ENCODE measurements at regions not wholly inside any gene's neighbourhood (a gene's known extent, or its start where the extent isn't known, plus 50 kb on each side); places are given as distances from the start of the nearest gene placed in this dataset.

DNA sequence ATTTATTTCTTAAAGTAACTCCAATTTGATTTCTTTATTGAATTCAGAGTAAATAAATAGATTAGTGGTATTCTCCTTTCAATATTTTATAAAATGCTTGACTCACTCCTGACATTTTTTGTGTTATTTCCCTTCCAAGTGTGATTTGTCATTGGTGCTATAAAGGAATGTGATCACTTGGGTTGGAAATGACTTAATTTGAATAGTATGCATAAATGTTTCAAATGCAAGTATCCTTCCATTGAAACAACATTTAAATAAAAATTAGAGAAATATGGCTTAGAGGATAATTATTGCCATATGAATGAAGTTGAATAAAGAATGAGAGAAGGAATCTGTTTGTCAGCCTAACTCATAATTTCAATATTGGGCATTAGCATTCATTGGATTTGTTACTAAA lies 182.7 kb downstream of the PABPC4L start:
- CTCF ChIA-PET, result no interaction called here
- no peaks in the 10 kb centered on the region for H3K27me3 ChIP-seq (ENCODE audit: insufficient read depth)
- H3K36me3 ChIP-seq (replicated peaks in 1 of 2; ENCODE audit: control insufficient read depth in 1 of 2, insufficient read depth in 2 of 2, low read length in 1 of 2), result no peaks in the 10 kb centered on the region
- H3K9me2 ChIP-seq, result no peaks in the 10 kb centered on the region
- H3K9me3 ChIP-seq, result no peaks in the 10 kb centered on the region
- no peaks in the 10 kb centered on the region for H4K20me1 ChIP-seq (ENCODE audit: insufficient read depth)
- H3K9ac ChIP-seq, result no peak overlapping the region
- H3K4me1 ChIP-seq (ENCODE audit: control insufficient read depth in 1 of 2, insufficient read depth in 2 of 2, low read depth in 1 of 2, low read length in 1 of 2), result no peaks in the 10 kb centered on the region
- TF ChIP-seq, protein P1, sequence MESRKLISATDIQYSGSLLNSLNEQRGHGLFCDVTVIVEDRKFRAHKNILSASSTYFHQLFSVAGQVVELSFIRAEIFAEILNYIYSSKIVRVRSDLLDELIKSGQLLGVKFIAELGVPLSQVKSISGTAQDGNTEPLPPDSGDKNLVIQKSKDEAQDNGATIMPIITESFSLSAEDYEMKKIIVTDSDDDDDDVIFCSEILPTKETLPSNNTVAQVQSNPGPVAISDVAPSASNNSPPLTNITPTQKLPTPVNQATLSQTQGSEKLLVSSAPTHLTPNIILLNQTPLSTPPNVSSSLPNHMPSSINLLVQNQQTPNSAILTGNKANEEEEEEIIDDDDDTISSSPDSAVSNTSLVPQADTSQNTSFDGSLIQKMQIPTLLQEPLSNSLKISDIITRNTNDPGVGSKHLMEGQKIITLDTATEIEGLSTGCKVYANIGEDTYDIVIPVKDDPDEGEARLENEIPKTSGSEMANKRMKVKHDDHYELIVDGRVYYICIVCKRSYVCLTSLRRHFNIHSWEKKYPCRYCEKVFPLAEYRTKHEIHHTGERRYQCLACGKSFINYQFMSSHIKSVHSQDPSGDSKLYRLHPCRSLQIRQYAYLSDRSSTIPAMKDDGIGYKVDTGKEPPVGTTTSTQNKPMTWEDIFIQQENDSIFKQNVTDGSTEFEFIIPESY (IDR thresholded peaks at IDR 0.05; ENCODE audit: borderline replicate concordance, low read depth), result no peak
- TF ChIP-seq RCOR1 (IDR thresholded peaks at IDR 0.05; ENCODE audit: low read length), result no peak
- no peak for TF ChIP-seq TCF12 (IDR thresholded peaks at IDR 0.05)
- no peak for TF ChIP-seq POLR2AphosphoS5 (IDR thresholded peaks at IDR 0.05; ENCODE audit: low read depth, low read length)
- no peak for TF ChIP-seq SMC3 (IDR thresholded peaks at IDR 0.05; ENCODE audit: low read depth, low read length)
- TF ChIP-seq RXRA (IDR thresholded peaks at IDR 0.05; ENCODE audit: borderline replicate concordance, low read depth), result no peak
- no peak for TF ChIP-seq MEF2A (IDR thresholded peaks at IDR 0.05; ENCODE audit: borderline replicate concordance, low read depth)
- TF ChIP-seq CHD2 (IDR thresholded peaks at IDR 0.05; ENCODE audit: low read length, partially characterized antibody), result no peak
- no peak for TF ChIP-seq ELF1 (IDR thresholded peaks at IDR 0.05)
- TF ChIP-seq GABPA (IDR thresholded peaks at IDR 0.05; ENCODE audit: low read depth), result no peak
- TF ChIP-seq, protein P2, sequence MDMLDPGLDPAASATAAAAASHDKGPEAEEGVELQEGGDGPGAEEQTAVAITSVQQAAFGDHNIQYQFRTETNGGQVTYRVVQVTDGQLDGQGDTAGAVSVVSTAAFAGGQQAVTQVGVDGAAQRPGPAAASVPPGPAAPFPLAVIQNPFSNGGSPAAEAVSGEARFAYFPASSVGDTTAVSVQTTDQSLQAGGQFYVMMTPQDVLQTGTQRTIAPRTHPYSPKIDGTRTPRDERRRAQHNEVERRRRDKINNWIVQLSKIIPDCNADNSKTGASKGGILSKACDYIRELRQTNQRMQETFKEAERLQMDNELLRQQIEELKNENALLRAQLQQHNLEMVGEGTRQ (IDR thresholded peaks at IDR 0.05; ENCODE audit: borderline replicate concordance, low read depth, low read length), result no peak
- TF ChIP-seq GATA2 (CRISPR knock-in tag; IDR thresholded peaks at IDR 0.05), result no peak
- no peak for TF ChIP-seq RFX5 (IDR thresholded peaks at IDR 0.05; ENCODE audit: low read length)
- H3K4me3 ChIP-seq (ENCODE audit: low read depth in 2 of 2, low read length in 1 of 2), result no peak overlapping the region
- H3K27ac ChIP-seq (ENCODE audit: low read depth in 2 of 2, low read length in 1 of 2), result no peak overlapping the region
- H3K4me2 ChIP-seq, result no peak overlapping the region
- no peaks in the 10 kb centered on the region for H3F3A ChIP-seq (replicated peaks; ENCODE audit: insufficient read depth)
- no peaks in the 10 kb centered on the region for H3K79me2 ChIP-seq (ENCODE audit: insufficient read depth)
- POLR2A ChIA-PET, result no interaction called here
- no peak overlapping the region for H2AFZ ChIP-seq (ENCODE audit: low read depth)
- no peak for DNase-seq

DNA sequence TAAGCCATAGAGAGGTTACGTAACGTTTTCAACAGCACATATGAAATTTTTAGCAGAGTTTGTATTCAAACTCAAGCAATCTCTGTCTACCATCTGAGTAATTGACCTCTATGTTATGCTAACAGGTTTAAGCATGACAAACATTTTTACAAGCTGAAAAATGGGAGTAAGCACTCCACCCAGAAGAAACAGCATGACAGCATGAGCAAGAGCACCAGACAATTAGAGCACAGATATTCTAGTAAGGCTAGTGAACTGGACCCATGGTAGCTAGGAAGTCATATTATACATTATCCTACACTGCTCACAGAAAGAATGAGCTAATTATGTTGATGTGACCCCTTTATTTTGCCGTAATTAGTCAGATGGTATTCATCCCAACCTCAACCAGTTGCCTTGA lies 200.5 kb downstream of the PABPC4L start:
- Histone ChIP-seq H3K4me3 (ENCODE audit: low read depth in 2 of 2, low read length in 1 of 2) (no peak overlapping the region), H3K27me3 (ENCODE audit: insufficient read depth) (no peaks in the 10 kb centered on the region), H3K9ac (no peak overlapping the region), H3K9me2 (no peaks in the 10 kb centered on the region), H3K9me3 (no peaks in the 10 kb centered on the region), H3K4me2 (no peak overlapping the region), H3K36me3 (replicated peaks in 1 of 2; ENCODE audit: control insufficient read depth in 1 of 2, insufficient read depth in 2 of 2, low read length in 1 of 2) (no peaks in the 10 kb centered on the region), H4K20me1 (ENCODE audit: insufficient read depth) (no peaks in the 10 kb centered on the region), H3K4me1 (ENCODE audit: control insufficient read depth in 1 of 2, insufficient read depth in 2 of 2, low read depth in 1 of 2, low read length in 1 of 2) (no peaks in the 10 kb centered on the region), H3K79me2 (ENCODE audit: insufficient read depth) (no peaks in the 10 kb centered on the region), H3F3A (replicated peaks; ENCODE audit: insufficient read depth) (no peaks in the 10 kb centered on the region), H3K27ac (ENCODE audit: low read depth in 2 of 2, low read length in 1 of 2) (no peak overlapping the region), H2AFZ (ENCODE audit: low read depth) (no peak overlapping the region)
- WGBS (ENCODE audit: low lambda C conversion rate), result 28% methylated on average over 3 of the region's 3 CpGs
- CTCF ChIA-PET, result no interaction called here
- DNase-seq, result no peak
- TF ChIP-seq, protein P3, sequence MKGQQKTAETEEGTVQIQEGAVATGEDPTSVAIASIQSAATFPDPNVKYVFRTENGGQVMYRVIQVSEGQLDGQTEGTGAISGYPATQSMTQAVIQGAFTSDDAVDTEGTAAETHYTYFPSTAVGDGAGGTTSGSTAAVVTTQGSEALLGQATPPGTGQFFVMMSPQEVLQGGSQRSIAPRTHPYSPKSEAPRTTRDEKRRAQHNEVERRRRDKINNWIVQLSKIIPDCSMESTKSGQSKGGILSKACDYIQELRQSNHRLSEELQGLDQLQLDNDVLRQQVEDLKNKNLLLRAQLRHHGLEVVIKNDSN (IDR thresholded peaks at IDR 0.05; ENCODE audit: borderline replicate concordance, low read depth), result no peak
- TF ChIP-seq NFIC (IDR thresholded peaks at IDR 0.05; ENCODE audit: borderline replicate concordance) (no peak), JUND (IDR thresholded peaks at IDR 0.05) (no peak)
- POLR2A ChIA-PET, result no interaction called here
